HCT116 (cell line): ENCODE measurements at regions not wholly inside any gene's neighbourhood (a gene's known extent, or its start where the extent isn't known, plus 50 kb on each side); places are given as distances from the start of the nearest gene placed in this dataset.

Experiments used
- ATAC-seq: fragments of 200-7000 bp; cut with Tn5 transposase; 2 replicates; pipeline ENCODE4 v1.9.1; 2020; ENCODE audit warnings: mild to moderate bottlenecking, moderate library complexity
- BruUV-seq: library from RNA; stranded (reverse); fragments of 400-500 nt; replicated peaks from 2 replicates; lab custom pipeline; 2021; lab: Mats Ljungman, UMichigan
- CTCF ChIA-PET: fragments of 300-600 bp; sonication (Branson Sonifier 250); formaldehyde crosslinking; loops from one replicate; lab custom pipeline; 2021; ENCODE audit warnings: antibody characterized with exemption; lab: Charles Lee
- POLR2A ChIA-PET: fragments of 300-600, 350-600 bp; sonication (Branson Sonifier 250); formaldehyde crosslinking; loops from one replicate; lab custom pipeline; 2021; ENCODE audit warnings: antibody characterized with exemption; lab: Charles Lee
- RAD21 ChIA-PET, 2 experiments: fragments of 300-600 bp; sonication (Branson Sonifier 250); formaldehyde crosslinking; loops; one replicate each; lab custom pipeline; 2023; ENCODE audit warnings: low total read pairs in 2 of 2; ENCODE audit not compliant: uncharacterized antibody in 2 of 2, unreplicated experiment in 2 of 2, low non-redundant PET in 1 of 2; lab: Charles Lee
- DNase-seq: peaks from one replicate; pipeline ENCODE4 v3.0.0-alpha.2; 2010; ENCODE audit warnings: low read depth, low spot score
- H2AFZ ChIP-seq: fragments of 200-600 bp; shearing (Covaris generic), sonication (generic); 2 replicates; pipeline ENCODE4 v1.6.1; 2017; ENCODE audit warnings: low read depth, mixed run types, mixed read lengths, antibody characterized with exemption, low read length; ENCODE audit not compliant: poor library complexity, severe bottlenecking
- H3K27ac ChIP-seq: 2 replicates; pipeline ENCODE4 v1.5.1; 2012; ENCODE audit warnings: low read depth, low read length
- H3K27me3 ChIP-seq: fragments of 200-600 bp; sonication (generic); 2 replicates; pipeline ENCODE4 v1.6.1; 2016; ENCODE audit warnings: mixed run types, low read length, mixed read lengths; ENCODE audit not compliant: insufficient read depth
- H3K36me3 ChIP-seq, 2 experiments: fragments of 200-500 bp in 1 of 2; fragments of 200-600 bp in 1 of 2; sonication (Bioruptor generic) in 1 of 2; sonication (generic) in 1 of 2; 2 replicates each; pipeline versions ENCODE4 v1.5.1 to v1.6.1; 2014 to 2016; ENCODE audit warnings: low read length in 2 of 2, inconsistent platforms in 1 of 2, mixed read lengths in 1 of 2, mixed run types in 1 of 2; ENCODE audit not compliant: insufficient read depth in 2 of 2, control insufficient read depth in 1 of 2
- H3K4me1 ChIP-seq, 2 experiments: fragments of 200-600 bp in 1 of 2; sonication (generic) in 1 of 2; 2 replicates each; pipeline versions ENCODE4 v1.5.1 to v1.6.1; 2012 to 2017; ENCODE audit warnings: low read length in 2 of 2, inconsistent platforms in 1 of 2, mild to moderate bottlenecking in 1 of 2, mixed read lengths in 1 of 2, mixed run types in 1 of 2, moderate library complexity in 1 of 2; ENCODE audit not compliant: insufficient read depth in 2 of 2, control insufficient read depth in 1 of 2
- H3K4me2 ChIP-seq: fragments of 200-600 bp; sonication (generic); 2 replicates; pipeline ENCODE4 v1.6.1; 2017; ENCODE audit warnings: mixed run types, low read length, mixed read lengths
- H3K4me3 ChIP-seq, 2 experiments: fragments of 200-600 bp in 1 of 2; sonication (generic) in 1 of 2; replicated peaks in 1 of 2; 2 replicates each; pipeline ENCODE4 v1.5.1; 2011 to 2016; ENCODE audit warnings: low read length in 2 of 2, control low read depth in 1 of 2, low read depth in 1 of 2, mild to moderate bottlenecking in 1 of 2, mixed read lengths in 1 of 2, mixed run types in 1 of 2
- H3K79me2 ChIP-seq: fragments of 200-600 bp; sonication (generic); 2 replicates; pipeline ENCODE4 v1.6.1; 2017; ENCODE audit warnings: mild to moderate bottlenecking, mixed run types, low read length, moderate library complexity, mixed read lengths; ENCODE audit not compliant: insufficient read depth
- H3K9ac ChIP-seq: fragments of 200-600 bp; sonication (generic); 2 replicates; pipeline ENCODE4 v1.6.1; 2016; ENCODE audit warnings: low read length, mixed read lengths
- H3K9me2 ChIP-seq: fragments of 200-600 bp; sonication (generic), shearing (Covaris generic); 2 replicates; pipeline ENCODE4 v1.6.1; 2017; ENCODE audit warnings: mixed run types, mild to moderate bottlenecking, moderate library complexity; ENCODE audit not compliant: insufficient read depth
- H3K9me3 ChIP-seq, 2 experiments: fragments of 200-500 bp in 1 of 2; fragments of 200-600 bp in 1 of 2; sonication (Bioruptor generic) in 1 of 2; sonication (generic) in 1 of 2; 2 replicates each; pipeline ENCODE4 v1.6.1; 2014 to 2017; ENCODE audit warnings: low read length in 2 of 2, mixed read lengths in 2 of 2, inconsistent platforms in 1 of 2, low read depth in 1 of 2, mild to moderate bottlenecking in 1 of 2, mixed run types in 1 of 2, moderate library complexity in 1 of 2; ENCODE audit not compliant: control insufficient read depth in 1 of 2, insufficient read depth in 1 of 2
- H4K20me1 ChIP-seq: fragments of 200-600 bp; sonication (generic), shearing (Covaris generic); 2 replicates; pipeline ENCODE4 v1.6.1; 2017; ENCODE audit warnings: mixed run types, mild to moderate bottlenecking, moderate library complexity; ENCODE audit not compliant: insufficient read depth
- CBX3 ChIP-seq: IDR thresholded peaks from 2 replicates; pipeline ENCODE4 v1.6.1; 2012; ENCODE audit warnings: low read depth
- CEBPB ChIP-seq: IDR thresholded peaks from 2 replicates; pipeline ENCODE4 v1.6.1; 2012; ENCODE audit warnings: low read depth
- ELF1 ChIP-seq: IDR thresholded peaks from 2 replicates; pipeline ENCODE4 v1.6.1; 2012; ENCODE audit warnings: low read depth, borderline replicate concordance
- EZH2 ChIP-seq: fragments of 200-600 bp; sonication (generic); IDR thresholded peaks from 2 replicates; pipeline ENCODE4 v1.6.1; 2017; ENCODE audit warnings: antibody characterized with exemption, mixed run types
- FOSL1 ChIP-seq: IDR thresholded peaks from 2 replicates; pipeline ENCODE4 v1.6.1; 2012; ENCODE audit warnings: low read depth
- JUND ChIP-seq: IDR thresholded peaks from 2 replicates; pipeline ENCODE4 v1.6.1; 2012
- POLR2A ChIP-seq: IDR thresholded peaks from 2 replicates; pipeline ENCODE4 v1.7.0; 2011; ENCODE audit warnings: borderline replicate concordance; ENCODE audit not compliant: insufficient read depth, insufficient read length; ENCODE audit errors: extremely low read depth
- POLR2AphosphoS5 ChIP-seq: IDR thresholded peaks from 2 replicates; pipeline ENCODE4 v1.6.1; 2011; ENCODE audit warnings: mild to moderate bottlenecking, low read depth, low read length, moderate library complexity
- REST ChIP-seq: IDR thresholded peaks from 2 replicates; pipeline ENCODE4 v1.6.1; 2012; ENCODE audit warnings: low read depth
- SIN3A ChIP-seq: IDR thresholded peaks from 2 replicates; pipeline ENCODE4 v1.6.1; 2012; ENCODE audit warnings: low read depth
- SP1 ChIP-seq: IDR thresholded peaks from 2 replicates; pipeline ENCODE4 v1.6.1; 2012; ENCODE audit warnings: low read depth
- TCF7L2 ChIP-seq: IDR thresholded peaks from 2 replicates; pipeline ENCODE4 v1.7.0; 2011; ENCODE audit warnings: borderline replicate concordance, inconsistent platforms; ENCODE audit not compliant: insufficient read depth, insufficient read length; ENCODE audit errors: extremely low read depth
- YY1 ChIP-seq: IDR thresholded peaks from 2 replicates; pipeline ENCODE4 v1.6.1; 2011; ENCODE audit warnings: low read length, low read depth, moderate library complexity, mild to moderate bottlenecking; ENCODE audit not compliant: insufficient replicate concordance; ENCODE audit errors: extremely low read depth
- ZBTB33 ChIP-seq: IDR thresholded peaks from 2 replicates; pipeline ENCODE4 v1.6.1; 2011; ENCODE audit warnings: mild to moderate bottlenecking, low read length, moderate library complexity; ENCODE audit not compliant: insufficient replicate concordance; ENCODE audit errors: extremely low read depth
- ZNF274 ChIP-seq: fragments of 200-500 bp; sonication (Bioruptor generic); IDR thresholded peaks from 2 replicates; pipeline ENCODE4 v1.6.1; 2014; ENCODE audit warnings: mild to moderate bottlenecking, low read depth, low read length, inconsistent platforms
- intact Hi-C: fragments of 100-400 bp; cut with micrococcal nuclease; formaldehyde crosslinking; loops from 2 replicates; pipeline ENCODE4 v1.10.0; 2022
- TF ChIP-seq, protein P1 (sequence below): IDR thresholded peaks from 2 replicates; pipeline ENCODE4 v1.6.1; 2012

GRCh38 chr7:98040626-98041360, 50.8 kb upstream of the OCM2 start:
- H3K27me3 ChIP-seq: no peaks in the 10 kb centered on the region
- H3K9ac ChIP-seq: no peak overlapping the region
- no peaks in the 10 kb centered on the region for H3K79me2 ChIP-seq
- H4K20me1 ChIP-seq: no peaks in the 10 kb centered on the region
- no peaks in the 10 kb centered on the region for H3K9me2 ChIP-seq
- no peaks in the 10 kb centered on the region for H3K9me3 ChIP-seq
- ATAC-seq (no peak), DNase-seq (no peak)
- ChIA-PET RAD21 (no interaction called here), POLR2A (no interaction called here), CTCF (no interaction called here)
- no peak overlapping the region for H3K4me2 ChIP-seq
- no peaks in the 10 kb centered on the region for H3K36me3 ChIP-seq
- no peak overlapping the region for H2AFZ ChIP-seq
- H3K4me1 ChIP-seq: no peaks in the 10 kb centered on the region
- BruUV-seq: no TSS peak
- H3K27ac ChIP-seq: no peak overlapping the region
- no peak for TF ChIP-seq JUND
- no peak for TF ChIP-seq REST
- TF ChIP-seq TCF7L2: no peak
- no peak for TF ChIP-seq FOSL1
- no peak for TF ChIP-seq POLR2AphosphoS5
- H3K4me3 ChIP-seq: no peak overlapping the region
- intact Hi-C loops: no loop called here

DNA sequence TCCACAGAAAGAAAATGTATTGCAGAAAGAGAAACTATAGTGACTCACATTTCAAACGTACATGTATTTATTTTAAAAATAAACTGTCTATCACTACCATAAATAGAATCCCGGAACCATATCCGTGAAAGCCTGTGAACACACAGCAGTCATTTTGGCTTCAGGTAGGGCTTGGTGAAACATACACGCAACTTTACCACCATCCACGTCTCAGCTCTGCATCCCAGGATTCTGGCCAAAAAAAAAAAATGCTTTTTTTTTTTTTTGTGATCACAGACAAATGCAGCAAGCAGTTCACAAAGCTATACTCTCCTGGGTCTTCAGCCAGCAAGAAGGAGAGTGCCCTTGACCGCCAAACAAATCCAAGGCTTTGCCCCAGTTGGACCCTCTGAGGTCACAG, 56.8 kb upstream of the OCM2 start:
- Histone ChIP-seq H4K20me1 (no peaks in the 10 kb centered on the region), H3K4me2 (no peak overlapping the region), H3K9me2 (no peaks in the 10 kb centered on the region), H3K4me1 (peaks cover 3 to 13% of the 10 kb centered on the region in 2 experiments; a peak in 3 of 4 replicates), H3K36me3 (no peaks in the 10 kb centered on the region), H3K79me2 (no peaks in the 10 kb centered on the region), H3K27me3 (no peaks in the 10 kb centered on the region), H3K9ac (no peak overlapping the region), H3K4me3 (no peak overlapping the region), H3K9me3 (no peaks in the 10 kb centered on the region), H2AFZ (no peak overlapping the region), H3K27ac (no peak overlapping the region)
- BruUV-seq: no TSS peak
- ChIA-PET CTCF (no interaction called here), POLR2A (no interaction called here), RAD21 (no interaction called here)
- ATAC-seq: no peak
- intact Hi-C loops: no loop called here
- no peak for DNase-seq
- TF ChIP-seq ZNF274 (no peak), CEBPB (no peak), CBX3 (no peak), SIN3A (no peak), SP1 (no peak), EZH2 (no peak), POLR2A (no peak), ELF1 (no peak), YY1 (no peak), ZBTB33 (no peak)
- TF ChIP-seq, protein P1, sequence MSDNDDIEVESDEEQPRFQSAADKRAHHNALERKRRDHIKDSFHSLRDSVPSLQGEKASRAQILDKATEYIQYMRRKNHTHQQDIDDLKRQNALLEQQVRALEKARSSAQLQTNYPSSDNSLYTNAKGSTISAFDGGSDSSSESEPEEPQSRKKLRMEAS: no peak
